OCI-LY7 (cell line): ENCODE measurements at regions not wholly inside any gene's neighbourhood (a gene's known extent, or its start where the extent isn't known, plus 50 kb on each side); places are given as distances from the start of the nearest gene placed in this dataset.

Experiments used
- BruUV-seq: library from RNA; stranded (reverse); fragments of 400-500 nt; replicated peaks from 2 replicates; lab custom pipeline; 2021; lab: Mats Ljungman, UMichigan
- CTCF ChIA-PET: fragments of 300-600 bp; sonication (Branson Sonifier 250); formaldehyde crosslinking; loops from one replicate; lab custom pipeline; 2022; ENCODE audit warnings: antibody characterized with exemption; ENCODE audit not compliant: unreplicated experiment; lab: Charles Lee
- POLR2A ChIA-PET: fragments of 300-600 bp; sonication (Branson Sonifier 250); formaldehyde crosslinking; loops from one replicate; lab custom pipeline; 2022; ENCODE audit warnings: antibody characterized with exemption; lab: Charles Lee
- DNase-seq: peaks from one replicate; pipeline ENCODE4 v3.0.0-alpha.2; 2015; ENCODE audit warnings: low spot score
- H2AFZ ChIP-seq: fragments of 200-600 bp; sonication (generic), shearing (Covaris generic); 2 replicates; pipeline ENCODE4 v1.6.1; 2014; ENCODE audit warnings: mild to moderate bottlenecking, antibody characterized with exemption, low read length, moderate library complexity
- H3K27ac ChIP-seq: fragments of 200-600 bp; sonication (generic); 2 replicates; pipeline ENCODE4 v1.5.1; 2014; ENCODE audit warnings: mixed run types, low read depth, mild to moderate bottlenecking, moderate library complexity, low read length, inconsistent platforms; ENCODE audit not compliant: poor library complexity, severe bottlenecking
- H3K36me3 ChIP-seq: fragments of 200-600 bp; sonication (generic); 2 replicates; pipeline ENCODE4 v1.6.1; 2014; ENCODE audit warnings: mild to moderate bottlenecking, antibody characterized with exemption, low read length, moderate library complexity, mixed read lengths; ENCODE audit not compliant: insufficient read depth
- H3K4me1 ChIP-seq: fragments of 200-600 bp; sonication (generic); 2 replicates; pipeline ENCODE4 v1.5.1; 2014; ENCODE audit warnings: mild to moderate bottlenecking, low read length; ENCODE audit not compliant: insufficient read depth, poor library complexity, severe bottlenecking
- H3K4me2 ChIP-seq: fragments of 200-600 bp; sonication (generic); 2 replicates; pipeline ENCODE4 v1.6.1; 2014; ENCODE audit warnings: mild to moderate bottlenecking, low read length
- H3K4me3 ChIP-seq: fragments of 200-600 bp; sonication (generic); 2 replicates; pipeline ENCODE4 v1.5.1; 2014; ENCODE audit warnings: mild to moderate bottlenecking, low read depth, low read length; ENCODE audit not compliant: poor library complexity, severe bottlenecking
- H3K79me2 ChIP-seq: fragments of 200-600 bp; sonication (generic); 2 replicates; pipeline ENCODE4 v1.6.1; 2016; ENCODE audit warnings: low read depth, mild to moderate bottlenecking, low read length, moderate library complexity, mixed read lengths; ENCODE audit not compliant: insufficient read depth
- H3K9me2 ChIP-seq: fragments of 200-600 bp; sonication (generic); 2 replicates; pipeline ENCODE4 v1.6.1; 2016; ENCODE audit warnings: mild to moderate bottlenecking, low read length, mixed read lengths; ENCODE audit not compliant: insufficient read depth
- H3K9me3 ChIP-seq: fragments of 200-600 bp; sonication (generic); 2 replicates; pipeline ENCODE4 v1.6.1; 2014; ENCODE audit warnings: mild to moderate bottlenecking, mixed run types, low read length, mixed read lengths
- H4K20me1 ChIP-seq: fragments of 200-600 bp; sonication (generic); 2 replicates; pipeline ENCODE4 v1.6.1; 2014; ENCODE audit warnings: mild to moderate bottlenecking, antibody characterized with exemption, low read length, moderate library complexity, mixed read lengths; ENCODE audit not compliant: insufficient read depth
- CTCF ChIP-seq: fragments of 200-600 bp; sonication (generic); conservative IDR thresholded peaks from 2 replicates; pipeline ENCODE4 v1.5.1; 2014; ENCODE audit warnings: mild to moderate bottlenecking, antibody characterized with exemption, low read length, moderate library complexity, mixed read lengths
- EZH2phosphoT487 ChIP-seq: fragments of 200-600 bp; sonication (generic); IDR thresholded peaks from 2 replicates; pipeline ENCODE4 v1.6.1; 2018; ENCODE audit warnings: low read depth, borderline replicate concordance, mild to moderate bottlenecking, mixed run types, antibody characterized with exemption, low read length, moderate library complexity, mixed read lengths
- intact Hi-C: fragments of 100-400 bp; cut with micrococcal nuclease; formaldehyde crosslinking; loops from one replicate; pipeline ENCODE4 v1.10.0; 2022; ENCODE audit not compliant: unreplicated experiment

GRCh38 chr6:19028201-19028600, 641.1 kb downstream of the RNF144B start:
- Histone ChIP-seq H3K27ac (no peak overlapping the region), H3K4me3 (no peak overlapping the region), H3K9me3 (no peaks in the 10 kb centered on the region), H3K4me2 (no peak overlapping the region), H3K9me2 (no peaks in the 10 kb centered on the region), H4K20me1 (no peaks in the 10 kb centered on the region), H2AFZ (no peak overlapping the region), H3K36me3 (no peaks in the 10 kb centered on the region), H3K79me2 (no peaks in the 10 kb centered on the region), H3K4me1 (no peaks in the 10 kb centered on the region)
- ChIA-PET POLR2A (interaction anchor here (0.6 to 0.7 kb wide), 2 partner anchors 440 to 1750 kb away, joined by 3 read pairs; no protein-coding TSS in a partner anchor), CTCF (no interaction called here)
- DNase-seq = no peak
- BruUV-seq = no TSS peak
- TF ChIP-seq EZH2phosphoT487 = no peak
- no peak for TF ChIP-seq CTCF
- intact Hi-C loops = loop anchor here (10.0 kb wide), 2 partner anchors 827 to 1027 kb away; no protein-coding TSS in a partner anchor

GRCh38 chr6:19032591-19033295, 645.6 kb downstream of the RNF144B start:
- intact Hi-C loops = loop anchor here (1.0 kb wide), 1 partner anchor 27 kb away; no protein-coding TSS in a partner anchor
- no peak overlapping the region for H2AFZ ChIP-seq
- TF ChIP-seq CTCF = no peak
- no peak for TF ChIP-seq EZH2phosphoT487
- no peaks in the 10 kb centered on the region for H3K4me1 ChIP-seq
- DNase-seq = no peak
- ChIA-PET CTCF (no interaction called here), POLR2A (interaction anchor here (0.6 kb wide), 1 partner anchor 1104 kb away, joined by 3 read pairs; no protein-coding TSS in a partner anchor)
- H3K4me2 ChIP-seq = no peak overlapping the region
- no TSS peak for BruUV-seq
- no peak overlapping the region for H3K4me3 ChIP-seq
- H4K20me1 ChIP-seq = no peaks in the 10 kb centered on the region
- H3K79me2 ChIP-seq = no peaks in the 10 kb centered on the region
- no peaks in the 10 kb centered on the region for H3K36me3 ChIP-seq
- no peak overlapping the region for H3K27ac ChIP-seq
- no peaks in the 10 kb centered on the region for H3K9me2 ChIP-seq
- H3K9me3 ChIP-seq = no peaks in the 10 kb centered on the region

GRCh38 chr6:19033683-19034082, 646.5 kb downstream of the RNF144B start:
- Histone ChIP-seq H3K4me3 (no peak overlapping the region), H2AFZ (no peak overlapping the region), H3K4me1 (no peaks in the 10 kb centered on the region), H3K9me3 (no peaks in the 10 kb centered on the region), H3K36me3 (no peaks in the 10 kb centered on the region), H3K9me2 (no peaks in the 10 kb centered on the region), H3K4me2 (no peak overlapping the region), H4K20me1 (no peaks in the 10 kb centered on the region), H3K27ac (no peak overlapping the region), H3K79me2 (no peaks in the 10 kb centered on the region)
- BruUV-seq = no TSS peak
- intact Hi-C loops = loop anchor here (1.0 kb wide), 1 partner anchor 26 kb away; no protein-coding TSS in a partner anchor
- no peak for TF ChIP-seq CTCF
- no peak for TF ChIP-seq EZH2phosphoT487
- CTCF ChIA-PET = no interaction called here
- POLR2A ChIA-PET = no interaction called here
- no peak for DNase-seq
